ENCODE measurements at regions not wholly inside any gene's neighbourhood (a gene's known extent, or its start where the extent isn't known, plus 50 kb on each side); places are given as distances from the start of the nearest gene placed in this dataset.

GRCh38 chr21:34201481-34201858 lies 128.1 kb downstream of the MRPS6 start:
- no peaks in the 10 kb centered on the region for H3K9me3 Mint-ChIP-seq
- Histone ChIP-seq H4K20me1 (replicated peaks; ENCODE audit: insufficient read depth) (no peaks in the 10 kb centered on the region), H2AFZ (peak overlapping the region; percentile 38; the same call in 1 of the 2 replicates), H3K4me2 (peak overlapping the region; percentile 79), H3K36me3 (ENCODE audit: insufficient read depth) (no peaks in the 10 kb centered on the region), H3K79me2 (replicated peaks; ENCODE audit: insufficient read depth) (no peaks in the 10 kb centered on the region), H3F3A (replicated peaks; ENCODE audit: low read depth) (peaks cover 7% of the 10 kb centered on the region; the same call in 1 of the 2 replicates), H3K4me1 (ENCODE audit: insufficient read depth) (peaks cover 59% of the 10 kb centered on the region), H3K9me2 (ENCODE audit: insufficient read depth) (no peaks in the 10 kb centered on the region), H3K4me3 (peak overlapping the region; percentile 52), H3K27me3 (ENCODE audit: insufficient read depth) (no peaks in the 10 kb centered on the region), H3K27ac (ENCODE audit: low read depth) (peak overlapping the region; percentile 77)
- ATAC-seq: no peak
- peaks cover 66% of the 10 kb centered on the region for H3K4me1 Mint-ChIP-seq
- no peak for DNase-seq (ENCODE audit: low spot score)
- H3K27me3 Mint-ChIP-seq (ENCODE audit: insufficient read depth, low read depth, poor library complexity): peaks cover 21% of the 10 kb centered on the region
- no peak for TF ChIP-seq POLR2AphosphoS5 (IDR thresholded peaks at IDR 0.05; ENCODE audit: low read depth)
- no peak for TF ChIP-seq EZH2 (IDR thresholded peaks at IDR 0.05; ENCODE audit: low read depth, unreplicated experiment)
- TF ChIP-seq ZNF114 (CRISPR knock-in tag; IDR thresholded peaks at IDR 0.05): no peak
- TF ChIP-seq ETS1 (IDR thresholded peaks at IDR 0.05): no peak
- no peak for TF ChIP-seq JUNB (IDR thresholded peaks at IDR 0.05; ENCODE audit: unreplicated experiment)
- TF ChIP-seq NANOG (IDR thresholded peaks at IDR 0.05; ENCODE audit: borderline replicate concordance): no peak
- no peak for TF ChIP-seq EZH2phosphoT487 (IDR thresholded peaks at IDR 0.05; ENCODE audit: unreplicated experiment)
- TF ChIP-seq CREB1 (CRISPR knock-in tag; IDR thresholded peaks at IDR 0.05; ENCODE audit: low read depth): no peak
- TF ChIP-seq ZNF331 (CRISPR knock-in tag; IDR thresholded peaks at IDR 0.05; ENCODE audit: low read depth): no peak
- TF ChIP-seq ZNF462 (CRISPR knock-in tag; IDR thresholded peaks at IDR 0.05): no peak
- TF ChIP-seq CTCF (conservative IDR thresholded peaks at IDR 0.05; ENCODE audit: low read depth in 2 of 2): no peak
- no peak for TF ChIP-seq REST (IDR thresholded peaks at IDR 0.05; ENCODE audit: unreplicated experiment)
- TF ChIP-seq STAT1 (IDR thresholded peaks at IDR 0.05; ENCODE audit: unreplicated experiment): no peak
- peak overlapping the region; percentile 82 for H3K4me3 Mint-ChIP-seq
- H3K36me3 Mint-ChIP-seq (ENCODE audit: low read depth): no peaks in the 10 kb centered on the region; the same call in 2 of the 3 replicates
- H3K27ac Mint-ChIP-seq: peak overlapping the region; percentile 57

All from GM23338 (cell line).